SH-SY5Y (cell line): ENCODE measurements at regions not wholly inside any gene's neighbourhood (a gene's known extent, or its start where the extent isn't known, plus 50 kb on each side); places are given as distances from the start of the nearest gene placed in this dataset.

Experiments
- GATA2 ChIP-seq: IDR thresholded peaks from 2 replicates; pipeline ENCODE4 v1.6.1; 2011; ENCODE audit warnings: mild to moderate bottlenecking, low read depth, low read length
- GATA3 ChIP-seq: IDR thresholded peaks from 2 replicates; pipeline ENCODE4 v1.6.1; 2011; ENCODE audit warnings: low read depth, mild to moderate bottlenecking, low read length, moderate library complexity

DNA sequence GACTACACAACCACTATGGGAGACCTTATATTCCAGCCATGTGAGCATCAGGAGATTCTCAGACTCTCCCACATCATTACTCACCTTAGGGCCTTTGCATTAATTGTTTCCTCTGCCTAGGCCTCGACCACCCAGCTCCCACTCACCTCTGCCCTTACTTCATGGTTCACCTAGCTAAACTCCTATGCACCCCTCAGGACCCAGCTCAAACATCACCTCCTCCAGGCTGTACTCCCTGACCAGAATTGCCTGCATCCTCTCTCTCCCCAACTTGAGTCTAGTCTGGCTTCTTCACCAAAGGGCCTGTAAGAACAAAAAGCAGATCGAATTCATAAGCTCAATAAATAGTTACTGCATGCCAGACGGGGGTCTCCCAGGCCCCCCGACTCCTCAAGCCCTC, 53.1 kb upstream of the FAM174B start:
- TF ChIP-seq GATA3 (no peak), GATA2 (no peak)
